B cell (primary cell): ENCODE measurements at regions not wholly inside any gene's neighbourhood (a gene's known extent, or its start where the extent isn't known, plus 50 kb on each side); places are given as distances from the start of the nearest gene placed in this dataset.

Source experiments
- ATAC-seq: fragments of 200-7000 bp; cut with Tn5 transposase; one replicate; pipeline ENCODE4 v1.10.0; 2021; ENCODE audit warnings: low read depth, mild to moderate bottlenecking, moderate number of reproducible peaks, moderate library complexity
- CTCF ChIA-PET: fragments of 350-600 bp; sonication (Branson Sonifier 250); formaldehyde crosslinking; loops from one replicate; lab custom pipeline; 2021; ENCODE audit warnings: antibody characterized with exemption, inconsistent platforms; lab: Charles Lee
- POLR2A ChIA-PET: fragments of 350-600 bp; sonication (Branson Sonifier 250); formaldehyde crosslinking; loops from one replicate; lab custom pipeline; 2021; ENCODE audit warnings: antibody characterized with exemption; lab: Charles Lee
- DNase-seq: peaks from one replicate; pipeline ENCODE4 v3.0.0; 2013
- H2AFZ ChIP-seq: 2 replicates; pipeline ENCODE4 v1.6.1; 2012; ENCODE audit warnings: mild to moderate bottlenecking, low read depth, low read length; ENCODE audit not compliant: insufficient read depth, poor library complexity, severe bottlenecking
- H3K27ac ChIP-seq, 2 donors: 1 replicate in 1 of 2; 2 replicates in 1 of 2; pipeline ENCODE4 v1.5.1; 2012 to 2013; ENCODE audit warnings: low read length in 2 of 2, mild to moderate bottlenecking in 2 of 2, moderate library complexity in 1 of 2
- H3K27me3 ChIP-seq, 4 experiments: fragments of 200-600 bp in 1 of 4; sonication (generic) in 1 of 4; replicated peaks in 1 of 4; 1 replicate in 2 of 4; 2 replicates in 2 of 4; pipeline versions ENCODE4 v1.6.1 to v1.7.0; 2013 to 2016; ENCODE audit warnings: low read length in 3 of 4, mild to moderate bottlenecking in 2 of 4, mixed read lengths in 1 of 4, moderate library complexity in 1 of 4; ENCODE audit not compliant: insufficient read depth in 4 of 4, control insufficient read depth in 3 of 4; ENCODE audit errors: control extremely low read depth in 1 of 4
- H3K36me3 ChIP-seq, 2 experiments: replicated peaks in 1 of 2; 1 replicate in 1 of 2; 2 replicates in 1 of 2; pipeline versions ENCODE4 v1.6.1 to v1.7.1; 2013; ENCODE audit warnings: low read length in 1 of 2; ENCODE audit not compliant: insufficient read depth in 2 of 2, control insufficient read depth in 1 of 2; ENCODE audit errors: control extremely low read depth in 1 of 2, extremely low read depth in 1 of 2
- H3K4me1 ChIP-seq, 2 donors: fragments of 200-600 bp in 1 of 2; sonication (generic) in 1 of 2; 1 replicate in 1 of 2; 2 replicates in 1 of 2; pipeline versions ENCODE4 v1.5.1 to v1.6.1; 2013 to 2017; ENCODE audit warnings: low read length in 2 of 2; ENCODE audit not compliant: control insufficient read depth in 2 of 2, insufficient read depth in 2 of 2
- H3K4me2 ChIP-seq: replicated peaks from 2 replicates; pipeline ENCODE3; 2012; ENCODE audit warnings: mild to moderate bottlenecking, low read depth, low read length; ENCODE audit not compliant: poor library complexity, severe bottlenecking
- H3K4me3 ChIP-seq, 5 experiments: fragments of 200-600 bp in 1 of 5; sonication (generic) in 1 of 5; 1 replicate in 3 of 5; 2 replicates in 2 of 5; pipeline versions ENCODE4 v1.5.1 to v1.7.0; 2011 to 2016; ENCODE audit warnings: low read length in 4 of 5, mild to moderate bottlenecking in 4 of 5, low read depth in 2 of 5, control low read depth in 1 of 5, moderate library complexity in 1 of 5; ENCODE audit not compliant: insufficient read depth in 1 of 5; ENCODE audit errors: control extremely low read depth in 1 of 5, extremely low read depth in 1 of 5
- H3K79me2 ChIP-seq: fragments of 200-600 bp; sonication (generic); one replicate; pipeline ENCODE4 v1.6.0; 2016; ENCODE audit warnings: low read length; ENCODE audit not compliant: control insufficient read depth, insufficient read depth
- H3K9ac ChIP-seq: fragments of 200-600 bp; sonication (generic); 2 replicates; pipeline ENCODE4 v1.6.1; 2017; ENCODE audit warnings: mild to moderate bottlenecking, low read length, moderate library complexity
- H3K9me3 ChIP-seq, 3 donors: one replicate each; pipeline versions ENCODE4 v1.6.1 to v1.7.1; 2013; ENCODE audit warnings: low read length in 2 of 3; ENCODE audit not compliant: control insufficient read depth in 2 of 3, insufficient read depth in 1 of 3; ENCODE audit errors: control extremely low read depth in 1 of 3
- H4K20me1 ChIP-seq: 2 replicates; pipeline ENCODE4 v1.6.0; 2012; ENCODE audit warnings: mild to moderate bottlenecking, low read length; ENCODE audit not compliant: insufficient read depth, control insufficient read depth, poor library complexity, severe bottlenecking
- H3K27ac Mint-ChIP-seq: one replicate; pipeline ENCODE4 v1.8.0; 2021; ENCODE audit warnings: mixed read lengths
- H3K27me3 Mint-ChIP-seq: one replicate; pipeline ENCODE4 v1.8.0; 2021; ENCODE audit warnings: mixed read lengths
- H3K4me1 Mint-ChIP-seq: one replicate; pipeline ENCODE4 v1.8.0; 2021; ENCODE audit warnings: mixed read lengths
- H3K4me3 Mint-ChIP-seq: one replicate; pipeline ENCODE4 v1.8.0; 2021; ENCODE audit warnings: mixed read lengths
- H3K9me3 Mint-ChIP-seq: one replicate; pipeline ENCODE4 v1.8.0; 2022; ENCODE audit warnings: mixed read lengths; ENCODE audit not compliant: insufficient read depth
- CTCF ChIP-seq: fragments of 200-600 bp; IDR thresholded peaks from one replicate; pipeline ENCODE4 v1.8.0; 2022; ENCODE audit warnings: antibody characterized with exemption, mild to moderate bottlenecking
- EZH2 ChIP-seq: IDR thresholded peaks from 2 replicates; pipeline ENCODE4 v1.6.1; 2012; ENCODE audit warnings: borderline replicate concordance, low read depth, mild to moderate bottlenecking, moderate library complexity, low read length; ENCODE audit not compliant: insufficient read depth, poor library complexity, severe bottlenecking
- WGBS: methylation state at CpG from one replicate; pipeline ENCODE4 v1.1.5; 2013; ENCODE audit warnings: missing lambda C conversion rate; ENCODE audit not compliant: insufficient coverage; 5-methylcytosine and 5-hydroxymethylcytosine counted together
- intact Hi-C: fragments of 100-400 bp; cut with micrococcal nuclease; formaldehyde crosslinking; loops from one replicate; pipeline ENCODE4 v1.10.0; 2022

- Histone ChIP-seq H3K4me3 (no peak overlapping the region), H3K27me3 (no peaks in the 10 kb centered on the region), H3K4me2 (no peak overlapping the region), H2AFZ (no peak overlapping the region), H3K27ac (no peak overlapping the region), H3K9me3 (no peaks in the 10 kb centered on the region), H3K4me1 (no peaks in the 10 kb centered on the region), H3K36me3 (no peaks in the 10 kb centered on the region), H3K9ac (no peak overlapping the region), H3K79me2 (no peaks in the 10 kb centered on the region), H4K20me1 (no peaks in the 10 kb centered on the region)
- H3K4me3 Mint-ChIP-seq: no peak overlapping the region
- ATAC-seq: no peak
- intact Hi-C loops: no loop called here
- 89% methylated on average over 1 of the region's 4 CpGs for WGBS
- DNase-seq: no peak
- CTCF ChIA-PET: no interaction called here
- H3K27ac Mint-ChIP-seq: no peak overlapping the region
- no peak for TF ChIP-seq EZH2
- no peak for TF ChIP-seq CTCF
- POLR2A ChIA-PET: no interaction called here
- H3K27me3 Mint-ChIP-seq: peaks cover 6% of the 10 kb centered on the region
- no peaks in the 10 kb centered on the region for H3K9me3 Mint-ChIP-seq
- H3K4me1 Mint-ChIP-seq: peaks cover 7% of the 10 kb centered on the region
Measured at GRCh38 chr12:75961878-75962277, 69.7 kb downstream of the PHLDA1 start.

GRCh38 chr12:75960954-75961661 is 70.5 kb downstream of the PHLDA1 start:
- no peaks in the 10 kb centered on the region for H4K20me1 ChIP-seq
- no peaks in the 10 kb centered on the region for H3K27me3 ChIP-seq
- peaks cover 3% of the 10 kb centered on the region for H3K27me3 Mint-ChIP-seq
- no peak overlapping the region for H3K4me3 ChIP-seq
- H3K4me3 Mint-ChIP-seq: no peak overlapping the region
- no peak overlapping the region for H3K9ac ChIP-seq
- intact Hi-C loops: no loop called here
- H3K36me3 ChIP-seq: no peaks in the 10 kb centered on the region
- H3K4me1 ChIP-seq: no peaks in the 10 kb centered on the region
- no peaks in the 10 kb centered on the region for H3K9me3 ChIP-seq
- TF ChIP-seq EZH2 (no peak), CTCF (no peak)
- no peak overlapping the region for H3K27ac ChIP-seq
- H3K9me3 Mint-ChIP-seq: no peaks in the 10 kb centered on the region
- ChIA-PET POLR2A (no interaction called here), CTCF (no interaction called here)
- ATAC-seq (no peak), DNase-seq (no peak)
- no peaks in the 10 kb centered on the region for H3K79me2 ChIP-seq
- H3K27ac Mint-ChIP-seq: no peak overlapping the region
- H3K4me2 ChIP-seq: no peak overlapping the region
- WGBS: 94% methylated on average over 3 of the region's 6 CpGs
- H3K4me1 Mint-ChIP-seq: peaks cover 7% of the 10 kb centered on the region
- no peak overlapping the region for H2AFZ ChIP-seq
